D721Med (cell line): ENCODE measurements at regions not wholly inside any gene's neighbourhood (a gene's known extent, or its start where the extent isn't known, plus 50 kb on each side); places are given as distances from the start of the nearest gene placed in this dataset.

ENCODE experiments used
- DNase-seq: peaks from one replicate; pipeline ENCODE4 v3.0.0; 2011; ENCODE audit warnings: low spot score; ENCODE audit not compliant: insufficient read length
- FAIRE-seq: peaks from 2 replicates; lab custom pipeline; 2011; peaks lifted over from hg19 to GRCh38; lab: Jason Lieb, UNC
- TF ChIP-seq, protein P1 (sequence below): IDR thresholded peaks from 2 replicates; pipeline ENCODE4 v1.5.1; 2012; ENCODE audit warnings: mild to moderate bottlenecking, control low read depth; ENCODE audit not compliant: insufficient read depth; ENCODE audit errors: missing control alignments

GRCh38 chr5:130289132-130290088 is 385.1 kb downstream of the CHSY3 start:
- TF ChIP-seq, protein P1, sequence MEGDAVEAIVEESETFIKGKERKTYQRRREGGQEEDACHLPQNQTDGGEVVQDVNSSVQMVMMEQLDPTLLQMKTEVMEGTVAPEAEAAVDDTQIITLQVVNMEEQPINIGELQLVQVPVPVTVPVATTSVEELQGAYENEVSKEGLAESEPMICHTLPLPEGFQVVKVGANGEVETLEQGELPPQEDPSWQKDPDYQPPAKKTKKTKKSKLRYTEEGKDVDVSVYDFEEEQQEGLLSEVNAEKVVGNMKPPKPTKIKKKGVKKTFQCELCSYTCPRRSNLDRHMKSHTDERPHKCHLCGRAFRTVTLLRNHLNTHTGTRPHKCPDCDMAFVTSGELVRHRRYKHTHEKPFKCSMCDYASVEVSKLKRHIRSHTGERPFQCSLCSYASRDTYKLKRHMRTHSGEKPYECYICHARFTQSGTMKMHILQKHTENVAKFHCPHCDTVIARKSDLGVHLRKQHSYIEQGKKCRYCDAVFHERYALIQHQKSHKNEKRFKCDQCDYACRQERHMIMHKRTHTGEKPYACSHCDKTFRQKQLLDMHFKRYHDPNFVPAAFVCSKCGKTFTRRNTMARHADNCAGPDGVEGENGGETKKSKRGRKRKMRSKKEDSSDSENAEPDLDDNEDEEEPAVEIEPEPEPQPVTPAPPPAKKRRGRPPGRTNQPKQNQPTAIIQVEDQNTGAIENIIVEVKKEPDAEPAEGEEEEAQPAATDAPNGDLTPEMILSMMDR, result no peak
- FAIRE-seq, result no peak
- no peak for DNase-seq

DNA sequence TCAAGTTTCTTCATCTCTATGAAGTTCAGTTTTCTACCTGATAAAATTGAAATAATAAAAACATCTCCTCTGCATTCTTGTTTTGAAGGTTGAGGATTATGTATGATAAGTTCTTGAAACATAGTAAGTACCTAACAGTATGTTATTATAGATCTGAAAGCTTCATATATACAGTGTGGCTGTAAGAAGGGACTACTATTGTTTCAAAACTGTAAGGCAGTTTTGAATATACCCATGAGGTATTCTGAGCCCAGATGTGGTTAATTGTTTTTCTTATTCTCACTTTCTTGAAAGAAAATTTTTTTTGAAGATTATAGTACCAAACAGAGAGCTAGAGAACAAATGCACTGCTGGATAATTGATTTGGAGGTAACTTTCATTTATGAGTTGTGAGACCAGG is 383.2 kb downstream of the CHSY3 start:
- DNase-seq (no peak), FAIRE-seq (no peak)
- TF ChIP-seq, protein P1, result no peak

DNA sequence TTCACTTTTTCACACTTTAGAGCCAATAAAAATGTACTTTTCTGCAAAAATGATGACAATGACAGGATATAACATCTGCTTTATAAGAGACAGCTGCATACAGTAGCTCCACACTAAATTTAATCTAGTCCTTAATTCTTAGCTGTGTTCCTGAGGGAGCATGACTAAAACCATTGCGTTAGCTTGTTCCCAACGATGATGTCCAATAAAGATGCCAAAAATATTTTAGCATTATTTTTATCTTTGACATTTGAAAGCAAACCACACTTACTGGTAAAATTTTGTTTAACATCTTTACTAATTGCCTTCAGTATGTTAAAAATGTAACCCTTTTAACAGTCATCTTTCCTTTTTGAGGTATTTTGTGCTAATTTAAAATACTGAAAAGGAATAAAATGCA is 382.7 kb downstream of the CHSY3 start:
- TF ChIP-seq, protein P1, result no peak
- FAIRE-seq, result no peak

DNA sequence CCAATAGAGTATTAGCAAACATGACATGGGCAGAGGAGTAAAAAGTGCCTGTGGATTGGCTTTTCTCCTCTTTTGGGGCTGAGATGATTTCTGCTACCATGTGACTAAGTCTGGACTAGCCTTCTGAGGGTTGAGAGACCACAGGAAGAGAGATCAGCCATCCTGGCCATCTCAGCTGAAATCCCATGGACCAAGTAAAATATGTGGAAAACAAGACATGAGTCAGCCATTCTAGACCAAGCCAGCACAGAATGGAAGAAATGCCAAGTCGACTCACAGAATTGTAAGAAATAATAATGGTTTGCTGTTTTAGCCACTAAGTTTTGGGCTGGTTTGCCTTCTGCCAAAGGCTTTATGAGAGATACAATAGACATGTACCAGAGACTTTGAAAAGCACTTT is 377.8 kb downstream of the CHSY3 start:
- DNase-seq (no peak), FAIRE-seq (no peak)
- TF ChIP-seq, protein P1, result no peak

More for the DNA sequence above, 382.7 kb downstream of the CHSY3 start:
- no peak for DNase-seq

- FAIRE-seq, result no peak
These were observed 376.4 kb downstream of the CHSY3 start for GRCh38 chr5:130280528-130281217.

GRCh38 chr5:130279386-130279785 is 375.1 kb downstream of the CHSY3 start:
- TF ChIP-seq, protein P1, result no peak
- no peak for FAIRE-seq
- no peak for DNase-seq

More at GRCh38 chr5:130280528-130281217, 376.4 kb downstream of the CHSY3 start:
- DNase-seq, result no peak
- TF ChIP-seq, protein P1, result no peak
